Esophagus squamous epithelium (tissue), 5 donors: ENCODE measurements at regions not wholly inside any gene's neighbourhood (a gene's known extent, or its start where the extent isn't known, plus 50 kb on each side); places are given as distances from the start of the nearest gene placed in this dataset.

Source experiments
- DNase-seq: peaks from one replicate; lab custom pipeline; 2025; lab: John Stamatoyannopoulos, UW
- H3K27ac ChIP-seq, 4 donors: fragments of 200-600 bp; sonication (generic); one replicate each; pipeline ENCODE4 v1.5.1; 2016 to 2019; ENCODE audit warnings: mild to moderate bottlenecking in 1 of 4
- H3K27me3 ChIP-seq, 4 donors: fragments of 200-600 bp; sonication (generic); 1 replicate in 3 of 4; 2 replicates in 1 of 4; pipeline versions ENCODE4 v1.5.1 to v1.6.0; 2017 to 2021; ENCODE audit warnings: antibody characterized with exemption in 1 of 4
- H3K36me3 ChIP-seq, 3 donors: fragments of 200-600 bp; sonication (generic); one replicate each; pipeline ENCODE4 v1.5.1; 2016 to 2019
- H3K4me1 ChIP-seq, 3 donors: fragments of 200-600 bp; sonication (generic); one replicate each; pipeline ENCODE4 v1.5.1; 2017 to 2019
- H3K4me3 ChIP-seq, 4 donors: fragments of 200-600 bp; sonication (generic); 1 replicate in 3 of 4; 2 replicates in 1 of 4; pipeline ENCODE4 v1.5.1; 2016 to 2019; ENCODE audit warnings: mild to moderate bottlenecking in 2 of 4, moderate library complexity in 1 of 4
- H3K9me3 ChIP-seq, 3 donors: fragments of 200-600 bp; sonication (generic); one replicate each; pipeline ENCODE4 v1.5.1; 2016 to 2019
- CTCF ChIP-seq, 6 experiments: fragments of 450-650 bp in 4 of 6; fragments of 200-600 bp in 2 of 6; sonication (generic) in 2 of 6; IDR thresholded peaks; one replicate each; pipeline ENCODE4 v1.5.1; 2016 to 2019; ENCODE audit warnings: antibody characterized with exemption in 6 of 6, mild to moderate bottlenecking in 4 of 6, moderate library complexity in 4 of 6
- POLR2A ChIP-seq, 4 donors: fragments of 450-650 bp; IDR thresholded peaks; one replicate each; pipeline ENCODE4 v1.6.1; 2017; ENCODE audit warnings: antibody characterized with exemption in 4 of 4, mild to moderate bottlenecking in 4 of 4, moderate library complexity in 3 of 4
- WGBS, 2 donors: methylation state at CpG; one replicate each; pipeline ENCODE4 v1.1.5; 2018; 5-methylcytosine and 5-hydroxymethylcytosine counted together
- intact Hi-C: fragments of 100-400 bp; cut with DNase I; formaldehyde crosslinking; loops from one replicate; pipeline ENCODE4 v1.15.0; 2022
- donor health status: DM: yes; HTN: yes; CAD: no.

DNA sequence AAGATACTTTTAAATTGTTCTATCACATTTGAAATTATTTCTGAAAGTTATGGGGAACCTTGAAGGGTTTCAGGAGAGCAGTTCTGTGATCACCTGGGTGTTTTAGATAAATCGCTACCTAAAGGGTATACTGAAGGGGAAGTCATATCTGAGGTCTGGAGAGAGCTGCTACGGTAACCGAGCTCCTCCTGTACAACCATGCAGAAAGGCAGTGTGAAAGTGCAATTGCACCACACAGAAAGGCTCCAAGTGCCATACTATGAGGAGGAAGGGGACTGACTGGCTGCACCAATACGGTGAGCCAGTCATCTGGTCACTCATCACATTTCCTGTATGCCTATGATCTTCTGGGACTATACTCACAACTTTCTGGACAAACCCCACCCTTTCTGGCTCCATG, 241.4 kb upstream of the SLC24A2 start:
- Histone ChIP-seq H3K9me3 (no peaks in the 10 kb centered on the region), H3K27ac (no peak overlapping the region), H3K36me3 (no peaks in the 10 kb centered on the region), H3K4me1 (no peaks in the 10 kb centered on the region), H3K4me3 (no peak overlapping the region), H3K27me3 (no peaks in the 10 kb centered on the region)
- no peak for TF ChIP-seq CTCF (IDR thresholded peaks at IDR 0.05)
- no peak for TF ChIP-seq POLR2A (IDR thresholded peaks at IDR 0.05)
- intact Hi-C loops, result no loop called here
- DNase-seq, result no peak
- 85 to 88% methylated on average over 4 of the region's 4 CpGs for WGBS, 2 donors

GRCh38 chr9:20028849-20029231, 240.0 kb upstream of the SLC24A2 start:
- no peak for DNase-seq
- no peaks in the 10 kb centered on the region for H3K36me3 ChIP-seq
- 64 to 67% methylated on average over 5 of the region's 5 CpGs for WGBS, 2 donors
- no peaks in the 10 kb centered on the region for H3K27me3 ChIP-seq
- H3K9me3 ChIP-seq, result no peaks in the 10 kb centered on the region
- H3K4me1 ChIP-seq, result no peaks in the 10 kb centered on the region
- no peak for TF ChIP-seq CTCF (IDR thresholded peaks at IDR 0.05)
- TF ChIP-seq POLR2A (IDR thresholded peaks at IDR 0.05), result no peak
- intact Hi-C loops, result no loop called here
- H3K4me3 ChIP-seq, result no peak overlapping the region
- H3K27ac ChIP-seq, result no peak overlapping the region

DNA sequence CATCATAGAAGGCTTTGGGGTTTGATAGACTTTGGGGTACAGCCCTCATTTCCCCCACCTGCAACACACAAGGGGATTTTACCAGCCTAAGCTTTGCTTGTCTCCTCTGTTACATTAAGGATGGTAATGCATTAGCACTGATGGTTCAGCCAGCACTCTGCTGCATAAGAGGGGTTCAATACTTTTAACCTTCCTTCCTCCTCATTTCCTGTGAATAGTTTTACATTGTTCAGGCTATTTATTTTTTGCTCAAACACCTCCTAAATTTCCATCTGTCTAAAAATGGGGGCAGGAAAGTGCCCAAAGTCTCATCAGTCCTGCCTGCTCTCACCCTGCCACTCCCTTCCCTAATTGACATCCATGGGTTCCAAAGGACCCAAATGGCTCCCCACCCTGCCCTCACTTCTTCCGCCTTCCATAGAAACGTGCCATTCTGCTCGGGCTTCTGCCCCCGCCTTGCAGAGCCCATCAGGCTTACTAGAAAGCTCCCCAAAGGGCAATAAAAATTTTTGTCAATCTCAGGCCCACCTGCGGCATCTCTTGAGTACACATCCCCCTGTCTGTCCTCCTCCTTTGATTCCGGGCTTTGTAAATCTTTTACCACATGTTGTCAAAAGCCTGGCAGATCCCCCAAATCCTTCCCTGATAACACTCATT, 239.5 kb upstream of the SLC24A2 start:
- no peak for DNase-seq
- WGBS, 2 donors, result 64 to 77% methylated on average over 6 of the region's 6 CpGs
- intact Hi-C loops, result no loop called here
- Histone ChIP-seq H3K36me3 (no peaks in the 10 kb centered on the region), H3K9me3 (no peaks in the 10 kb centered on the region), H3K27ac (peak overlapping the region in 2 of 4 donors; percentile 19 to 34), H3K27me3 (no peaks in the 10 kb centered on the region), H3K4me3 (no peak overlapping the region), H3K4me1 (no peaks in the 10 kb centered on the region)
- TF ChIP-seq POLR2A (IDR thresholded peaks at IDR 0.05) (no peak), CTCF (IDR thresholded peaks at IDR 0.05) (no peak)

DNA sequence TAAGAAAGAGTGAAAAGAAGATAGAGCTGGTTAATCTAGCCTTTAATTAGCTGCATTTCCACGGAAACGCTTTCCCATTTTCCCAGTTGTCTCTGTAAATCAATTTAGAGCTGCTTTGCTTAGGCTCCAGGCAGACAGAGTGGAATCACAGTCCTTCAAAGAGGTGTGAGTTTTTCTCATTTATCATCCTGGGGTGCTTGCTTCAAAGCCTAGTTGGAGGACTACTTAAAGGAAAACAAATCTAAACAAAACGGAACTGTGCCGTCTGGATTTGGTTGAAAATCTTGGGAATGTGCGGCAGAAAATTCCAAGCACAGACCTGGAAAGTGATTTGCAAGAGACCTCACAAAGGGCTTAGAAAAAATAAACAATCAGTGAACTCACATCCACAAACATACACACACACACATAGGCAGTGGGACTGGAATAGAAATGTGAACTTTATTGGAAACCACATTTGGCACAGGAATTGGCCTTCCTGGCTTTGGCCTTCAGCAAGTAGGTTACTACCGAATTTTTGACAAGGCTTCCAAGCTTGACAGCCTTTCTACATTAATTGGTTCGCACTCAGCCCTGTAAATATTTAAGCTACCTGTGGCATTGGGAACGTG, 235.2 kb upstream of the SLC24A2 start:
- no peak for TF ChIP-seq CTCF (IDR thresholded peaks at IDR 0.05)
- TF ChIP-seq POLR2A (IDR thresholded peaks at IDR 0.05), result no peak
- H3K27ac ChIP-seq, result no peak overlapping the region
- no peaks in the 10 kb centered on the region for H3K27me3 ChIP-seq
- no peak overlapping the region for H3K4me3 ChIP-seq
- intact Hi-C loops, result no loop called here
- no peaks in the 10 kb centered on the region for H3K36me3 ChIP-seq
- DNase-seq, result no peak
- 59 to 83% methylated on average over 8 of the region's 8 CpGs for whole genome bisulfite sequencing, 2 donors
- H3K9me3 ChIP-seq, result no peaks in the 10 kb centered on the region
- H3K4me1 ChIP-seq, result no peaks in the 10 kb centered on the region

DNA sequence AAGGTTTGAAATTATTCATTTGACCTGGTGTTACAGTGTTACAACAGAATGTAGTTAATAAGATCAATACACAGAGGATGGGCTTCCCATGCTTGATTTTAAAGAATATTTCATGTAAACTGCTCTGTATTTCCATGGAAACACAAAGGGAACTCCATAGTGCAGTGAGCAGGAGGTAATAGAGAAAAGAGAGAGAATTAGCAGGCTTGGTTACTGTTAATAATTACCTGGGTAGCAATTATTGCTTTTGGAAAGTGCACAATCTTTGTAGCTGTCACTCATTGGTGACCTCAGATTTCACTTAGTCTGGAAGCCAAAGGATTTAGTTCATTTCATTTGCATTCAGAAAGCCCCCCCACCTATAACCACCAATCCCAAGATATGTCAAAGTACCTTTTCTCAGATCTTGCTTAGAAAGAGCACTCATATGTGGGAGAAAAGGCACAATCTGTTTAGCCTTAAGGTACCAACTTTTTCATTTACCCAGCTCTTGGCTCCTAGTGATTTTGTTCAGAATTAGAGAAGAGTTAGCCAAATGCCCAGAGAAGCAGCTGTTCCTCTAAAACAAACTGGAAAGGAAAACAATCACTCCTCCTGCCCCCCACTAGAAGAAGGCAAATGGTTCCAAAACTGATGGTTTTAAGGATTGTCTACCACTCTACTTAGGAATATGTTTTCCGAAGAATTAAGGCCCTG, 234.5 kb upstream of the SLC24A2 start:
- 78 to 92% methylated on average over 1 of the region's 1 CpG for WGBS, 2 donors
- no peak for DNase-seq
- intact Hi-C loops, result no loop called here
- Histone ChIP-seq H3K9me3 (no peaks in the 10 kb centered on the region), H3K36me3 (no peaks in the 10 kb centered on the region), H3K27ac (no peak overlapping the region), H3K4me1 (no peaks in the 10 kb centered on the region), H3K27me3 (no peaks in the 10 kb centered on the region), H3K4me3 (no peak overlapping the region)
- no peak for TF ChIP-seq CTCF (IDR thresholded peaks at IDR 0.05)
- no peak for TF ChIP-seq POLR2A (IDR thresholded peaks at IDR 0.05)
